ENCODE measurements at regions not wholly inside any gene's neighbourhood (a gene's known extent, or its start where the extent isn't known, plus 50 kb on each side); places are given as distances from the start of the nearest gene placed in this dataset.

DNA sequence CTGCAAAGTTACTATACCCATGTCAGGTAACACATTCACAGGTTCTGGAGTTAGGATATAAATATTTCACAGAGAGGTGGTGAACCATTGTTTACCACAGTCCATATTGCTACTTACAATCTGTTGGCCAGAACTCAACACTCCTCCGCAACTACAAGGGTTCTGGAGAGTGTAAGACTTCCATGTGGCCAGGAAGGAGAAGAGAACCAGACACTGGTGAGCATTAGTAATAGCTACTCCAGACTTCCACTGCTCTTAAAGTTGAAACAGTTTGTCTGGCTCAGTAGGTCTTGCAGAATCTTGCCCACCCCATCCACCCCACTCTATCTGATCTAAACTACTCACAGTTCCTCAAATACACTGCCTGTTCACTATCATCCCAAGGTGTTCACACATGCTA lies 369.6 kb downstream of the DUSP6 start:
- Histone ChIP-seq H3K36me3 (no peaks in the 10 kb centered on the region), H3K4me3 (no peak overlapping the region), H3K27me3 (no peaks in the 10 kb centered on the region), H4K20me1 (no peaks in the 10 kb centered on the region), H3K9ac (no peak overlapping the region), H3K27ac (no peak overlapping the region), H3K4me1 (no peaks in the 10 kb centered on the region), H3K4me2 (no peak overlapping the region), H3K9me3 (no peaks in the 10 kb centered on the region)
- TF ChIP-seq Cebpa-rat (IDR thresholded peaks at IDR 0.05): no peak

DNA sequence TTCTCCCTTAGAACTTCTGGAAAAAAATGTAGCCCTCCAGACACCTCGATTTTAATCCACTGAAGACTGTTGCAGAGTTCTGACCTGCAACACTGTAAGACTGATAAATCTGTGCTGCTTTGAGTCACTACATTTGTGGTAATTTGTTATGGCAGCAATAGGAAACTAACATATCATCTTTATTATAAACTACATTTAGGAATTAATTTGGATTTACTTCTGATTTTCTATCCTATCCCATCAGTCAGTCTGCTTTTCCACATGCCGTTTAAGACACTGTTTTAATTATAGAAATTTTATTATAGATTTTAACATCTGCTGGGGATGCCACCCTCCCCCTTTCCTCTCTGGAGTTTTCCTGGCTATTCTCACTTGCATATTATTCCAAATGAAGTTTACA lies 375.2 kb downstream of the DUSP6 start:
- no peaks in the 10 kb centered on the region for H3K27me3 ChIP-seq
- H3K9ac ChIP-seq: no peak overlapping the region
- H3K4me2 ChIP-seq: no peak overlapping the region
- no peak overlapping the region for H3K4me3 ChIP-seq
- no peak for TF ChIP-seq Cebpa-rat (IDR thresholded peaks at IDR 0.05)
- no peaks in the 10 kb centered on the region for H3K9me3 ChIP-seq
- H4K20me1 ChIP-seq: no peaks in the 10 kb centered on the region
- H3K36me3 ChIP-seq: no peaks in the 10 kb centered on the region
- no peak overlapping the region for H3K27ac ChIP-seq
- no peaks in the 10 kb centered on the region for H3K4me1 ChIP-seq

DNA sequence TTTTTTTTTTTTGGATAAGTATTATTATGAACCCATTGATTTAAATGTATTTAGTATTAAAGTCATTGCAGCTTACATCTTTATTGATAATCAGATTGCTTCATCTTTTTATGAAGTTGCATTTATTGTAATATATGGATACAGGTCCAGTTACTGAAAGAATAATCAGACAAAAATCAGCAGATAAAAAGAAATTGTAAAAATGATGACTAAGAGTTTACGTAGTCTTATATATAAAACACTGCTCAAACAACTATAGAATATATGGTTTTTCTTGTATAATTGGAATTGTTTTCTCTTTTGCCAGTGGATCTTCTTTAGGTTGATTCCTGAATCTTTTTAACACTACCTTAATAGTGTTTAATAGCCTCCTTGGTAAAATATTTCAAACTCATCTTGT lies 378.3 kb downstream of the DUSP6 start:
- no peak overlapping the region for H3K4me2 ChIP-seq
- H3K9me3 ChIP-seq: no peaks in the 10 kb centered on the region
- no peak overlapping the region for H3K27ac ChIP-seq
- H3K9ac ChIP-seq: no peak overlapping the region
- H4K20me1 ChIP-seq: no peaks in the 10 kb centered on the region
- no peaks in the 10 kb centered on the region for H3K27me3 ChIP-seq
- no peaks in the 10 kb centered on the region for H3K4me1 ChIP-seq
- H3K36me3 ChIP-seq: no peaks in the 10 kb centered on the region
- no peak overlapping the region for H3K4me3 ChIP-seq
- no peak for TF ChIP-seq Cebpa-rat (IDR thresholded peaks at IDR 0.05)

DNA sequence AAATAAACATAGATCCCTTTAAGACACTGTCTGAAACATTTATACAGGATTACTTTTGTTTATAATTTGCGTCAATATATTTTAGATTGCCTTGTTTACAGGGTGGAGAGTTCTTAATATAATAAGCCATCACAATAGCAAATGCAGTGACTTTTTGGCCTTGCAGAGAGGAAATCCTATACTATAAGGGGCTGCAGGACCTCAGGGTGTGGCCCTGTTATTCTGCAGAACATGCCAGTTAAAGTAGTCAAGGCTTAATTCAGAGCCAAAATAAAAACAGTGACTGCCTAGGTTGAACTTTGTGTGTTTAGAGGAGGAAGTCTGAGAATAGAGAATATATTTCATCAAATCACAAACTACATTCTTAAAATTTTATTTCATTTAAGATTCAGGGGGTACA lies 381.6 kb downstream of the DUSP6 start:
- H3K9me3 ChIP-seq: no peaks in the 10 kb centered on the region
- H4K20me1 ChIP-seq: no peaks in the 10 kb centered on the region
- H3K4me2 ChIP-seq: no peak overlapping the region
- H3K4me1 ChIP-seq: no peaks in the 10 kb centered on the region
- no peak overlapping the region for H3K4me3 ChIP-seq
- H3K36me3 ChIP-seq: no peaks in the 10 kb centered on the region
- no peaks in the 10 kb centered on the region for H3K27me3 ChIP-seq
- TF ChIP-seq Cebpa-rat (IDR thresholded peaks at IDR 0.05): no peak
- no peak overlapping the region for H3K9ac ChIP-seq
- no peak overlapping the region for H3K27ac ChIP-seq

DNA sequence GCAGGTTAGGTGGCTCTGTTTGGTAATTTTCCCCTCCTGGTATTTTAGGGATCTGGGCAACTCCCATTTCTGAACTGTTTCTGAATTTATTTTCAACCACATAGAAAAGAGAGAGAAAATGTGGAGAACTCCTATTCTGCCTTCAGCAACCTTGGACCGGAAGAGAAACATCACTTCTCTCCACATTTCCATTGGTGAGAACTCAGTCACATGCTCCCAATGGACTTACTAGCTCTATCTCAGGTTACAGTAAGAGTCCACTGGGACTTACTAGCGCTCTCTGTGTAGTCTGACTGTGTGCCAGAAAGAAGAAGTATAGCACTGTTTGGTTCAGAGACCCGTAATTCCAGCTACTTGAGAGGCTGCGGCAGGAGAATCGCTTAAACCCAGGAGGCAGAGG lies 383.2 kb downstream of the DUSP6 start:
- Histone ChIP-seq H3K27ac (no peak overlapping the region), H3K4me3 (no peak overlapping the region), H3K4me2 (no peak overlapping the region), H3K9me3 (no peaks in the 10 kb centered on the region), H3K4me1 (no peaks in the 10 kb centered on the region), H4K20me1 (no peaks in the 10 kb centered on the region), H3K9ac (no peak overlapping the region), H3K36me3 (no peaks in the 10 kb centered on the region), H3K27me3 (no peaks in the 10 kb centered on the region)
- no peak for TF ChIP-seq Cebpa-rat (IDR thresholded peaks at IDR 0.05)

DNA sequence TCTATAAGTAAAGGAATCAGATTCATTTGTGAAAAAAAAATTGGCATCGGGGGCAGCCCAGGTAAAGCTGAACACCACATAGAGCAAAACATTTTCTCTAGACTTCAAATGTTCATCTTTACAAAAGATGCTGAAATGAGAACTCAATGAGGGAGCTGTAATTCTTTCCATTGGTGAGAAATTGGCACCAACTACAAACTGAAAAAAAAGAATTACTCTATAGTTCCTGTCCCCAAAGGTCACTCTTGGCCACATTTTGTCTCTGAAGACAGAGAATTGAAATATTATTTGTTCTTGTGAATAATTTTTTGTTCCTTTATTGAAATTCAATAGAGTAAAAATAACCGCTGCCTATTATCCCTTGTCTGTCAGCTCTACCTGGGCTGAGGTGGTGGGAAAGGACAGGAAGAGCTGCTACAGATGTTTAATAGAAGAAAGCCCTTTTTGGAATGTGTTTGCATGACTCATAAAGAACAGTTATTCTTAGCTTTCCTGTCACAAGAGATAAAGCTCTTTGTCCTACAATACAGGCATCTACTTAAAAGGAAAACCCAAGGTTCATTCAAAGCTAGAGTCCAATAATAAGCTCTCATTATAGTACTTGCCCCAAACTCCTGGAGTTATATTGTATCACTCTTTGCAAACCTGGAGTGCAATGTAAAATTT lies 380.1 kb upstream of the KITLG start:
- no peaks in the 10 kb centered on the region for H3K9me3 ChIP-seq
- H4K20me1 ChIP-seq: no peaks in the 10 kb centered on the region
- H3K4me2 ChIP-seq: no peak overlapping the region
- no peak overlapping the region for H3K9ac ChIP-seq
- no peaks in the 10 kb centered on the region for H3K27me3 ChIP-seq
- no peaks in the 10 kb centered on the region for H3K36me3 ChIP-seq
- no peaks in the 10 kb centered on the region for H3K4me1 ChIP-seq
- no peak overlapping the region for H3K27ac ChIP-seq
- TF ChIP-seq Cebpa-rat (IDR thresholded peaks at IDR 0.05): no peak
- H3K4me3 ChIP-seq: no peak overlapping the region

DNA sequence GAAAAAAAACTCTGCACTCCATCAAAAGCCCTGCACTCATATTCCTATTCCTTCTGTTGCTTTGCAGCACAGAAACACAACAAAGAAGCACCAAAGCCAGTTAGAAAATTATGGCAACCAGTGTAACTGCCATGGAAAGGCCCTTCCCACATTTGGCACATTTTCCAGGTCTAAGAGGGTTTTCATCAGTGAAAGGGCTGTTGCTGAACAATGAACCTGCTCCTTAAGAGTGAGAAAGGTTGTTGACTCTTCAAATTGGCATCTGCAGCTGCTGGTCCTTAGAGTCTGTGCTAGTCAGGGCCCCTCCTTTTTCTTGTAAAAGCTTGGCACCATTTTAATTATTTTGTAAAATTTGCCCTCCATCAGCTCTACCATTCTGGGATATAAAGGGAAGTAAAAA lies 378.7 kb upstream of the KITLG start:
- H3K4me1 ChIP-seq: no peaks in the 10 kb centered on the region
- H3K27ac ChIP-seq: no peak overlapping the region

DNA sequence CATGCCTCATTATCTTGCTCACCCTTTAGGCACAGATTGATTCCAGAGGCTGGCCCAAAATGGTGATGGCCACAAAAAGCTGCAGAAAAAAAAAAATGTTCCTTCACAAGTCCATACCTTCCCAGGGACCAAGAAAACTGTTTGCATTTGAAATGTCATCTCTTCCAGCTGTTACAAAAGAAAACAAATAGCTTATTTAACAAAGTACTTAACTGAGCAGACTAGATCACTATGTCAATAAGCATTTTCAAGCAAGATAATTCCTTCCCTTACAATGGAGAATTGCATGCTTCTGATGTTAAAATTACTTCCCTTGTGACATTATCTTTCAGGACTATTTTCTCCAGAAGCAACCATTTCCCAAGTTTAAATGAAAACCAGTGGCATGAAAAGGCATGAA lies 377.9 kb upstream of the KITLG start:
- no peaks in the 10 kb centered on the region for H3K36me3 ChIP-seq
- H3K9ac ChIP-seq: no peak overlapping the region
- H3K27ac ChIP-seq: no peak overlapping the region
- no peak overlapping the region for H3K4me3 ChIP-seq
- no peaks in the 10 kb centered on the region for H4K20me1 ChIP-seq
- no peaks in the 10 kb centered on the region for H3K4me1 ChIP-seq
- TF ChIP-seq Cebpa-rat (IDR thresholded peaks at IDR 0.05): no peak
- H3K9me3 ChIP-seq: no peaks in the 10 kb centered on the region
- no peaks in the 10 kb centered on the region for H3K27me3 ChIP-seq
- no peak overlapping the region for H3K4me2 ChIP-seq

More for the DNA sequence above, 378.7 kb upstream of the KITLG start:
- Histone ChIP-seq H3K4me3 (no peak overlapping the region), H4K20me1 (no peaks in the 10 kb centered on the region), H3K9me3 (no peaks in the 10 kb centered on the region), H3K9ac (no peak overlapping the region), H3K36me3 (no peaks in the 10 kb centered on the region), H3K4me2 (no peak overlapping the region), H3K27me3 (no peaks in the 10 kb centered on the region)
- no peak for TF ChIP-seq Cebpa-rat (IDR thresholded peaks at IDR 0.05)

DNA sequence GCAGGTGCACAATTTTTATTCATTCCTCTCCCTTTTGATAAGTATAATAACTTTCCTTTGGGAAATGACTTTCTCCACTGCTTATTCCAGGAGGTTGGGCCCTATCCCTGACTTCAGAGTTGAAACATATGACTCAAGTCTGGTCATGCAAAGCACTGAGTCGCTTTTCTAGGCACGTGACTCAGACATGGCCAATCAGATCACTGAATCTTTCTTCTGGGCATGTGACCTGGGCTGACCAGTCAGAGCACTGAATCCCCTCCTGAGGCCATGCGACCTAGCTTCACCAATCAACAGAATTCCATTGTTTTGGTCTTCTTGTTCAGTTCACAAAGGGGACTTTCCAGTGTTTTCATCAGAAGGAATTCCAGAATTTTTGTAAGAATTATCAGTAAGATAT lies 377.1 kb upstream of the KITLG start:
- no peak for TF ChIP-seq Cebpa-rat (IDR thresholded peaks at IDR 0.05)
- H3K27me3 ChIP-seq: no peaks in the 10 kb centered on the region
- H3K4me1 ChIP-seq: no peaks in the 10 kb centered on the region
- H4K20me1 ChIP-seq: no peaks in the 10 kb centered on the region
- no peak overlapping the region for H3K9ac ChIP-seq
- H3K36me3 ChIP-seq: no peaks in the 10 kb centered on the region
- no peak overlapping the region for H3K4me2 ChIP-seq
- no peak overlapping the region for H3K4me3 ChIP-seq
- H3K9me3 ChIP-seq: no peaks in the 10 kb centered on the region
- no peak overlapping the region for H3K27ac ChIP-seq

DNA sequence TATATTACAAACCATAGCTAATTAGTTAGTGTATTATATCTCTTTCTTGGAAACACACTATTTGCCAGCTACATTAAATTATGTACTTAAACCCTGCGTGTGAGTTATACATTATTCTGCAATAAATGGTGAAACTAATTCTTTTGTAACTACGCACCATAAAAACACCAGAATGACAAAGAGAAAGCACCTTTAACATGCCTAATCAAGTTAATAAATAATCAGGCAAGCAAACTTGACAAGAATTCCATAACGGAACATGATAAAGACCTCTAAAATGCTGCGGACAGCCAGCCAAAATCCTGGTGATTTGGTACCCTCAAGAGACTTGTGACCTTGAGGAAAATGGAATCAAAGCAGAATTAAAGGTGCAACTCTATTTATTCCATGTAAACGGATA lies 375.3 kb upstream of the KITLG start:
- Histone ChIP-seq H3K9me3 (no peaks in the 10 kb centered on the region), H3K27me3 (no peaks in the 10 kb centered on the region), H4K20me1 (no peaks in the 10 kb centered on the region), H3K4me3 (no peak overlapping the region), H3K27ac (no peak overlapping the region), H3K4me2 (no peak overlapping the region), H3K36me3 (no peaks in the 10 kb centered on the region), H3K9ac (no peak overlapping the region), H3K4me1 (no peaks in the 10 kb centered on the region)
- no peak for TF ChIP-seq Cebpa-rat (IDR thresholded peaks at IDR 0.05)

DNA sequence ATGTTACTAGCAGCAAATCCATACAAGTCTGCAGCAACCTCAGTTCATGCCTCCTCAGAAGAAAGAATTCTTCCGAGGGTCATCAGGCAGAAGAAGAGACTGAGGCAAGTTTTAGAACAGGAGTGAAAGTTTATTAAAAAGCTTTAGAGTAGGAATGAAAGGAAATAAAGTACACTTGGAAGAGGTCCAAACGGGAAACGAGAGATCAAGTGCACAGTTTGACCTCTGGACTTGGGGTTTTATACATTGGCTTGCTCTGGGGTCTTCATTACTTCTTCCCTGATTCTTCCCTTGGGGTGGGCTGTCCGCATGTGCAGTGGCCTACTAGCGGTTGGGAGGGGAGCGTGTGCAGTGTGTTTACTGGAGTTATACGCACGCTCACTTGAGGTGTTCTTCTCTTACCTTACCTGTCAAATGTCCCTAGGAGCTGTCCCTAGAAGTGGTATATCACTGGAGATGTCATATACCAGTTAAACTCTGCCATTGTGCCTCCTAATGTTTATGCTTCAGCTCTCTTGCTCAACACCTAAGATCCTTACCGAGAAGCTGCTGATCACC lies 372.8 kb upstream of the KITLG start:
- H3K27ac ChIP-seq: no peak overlapping the region
- H3K27me3 ChIP-seq: no peaks in the 10 kb centered on the region
- H3K9ac ChIP-seq: no peak overlapping the region
- H4K20me1 ChIP-seq: no peaks in the 10 kb centered on the region
- no peaks in the 10 kb centered on the region for H3K9me3 ChIP-seq
- no peak overlapping the region for H3K4me3 ChIP-seq
- H3K36me3 ChIP-seq: no peaks in the 10 kb centered on the region
- no peak overlapping the region for H3K4me2 ChIP-seq
- no peaks in the 10 kb centered on the region for H3K4me1 ChIP-seq
- TF ChIP-seq Cebpa-rat (IDR thresholded peaks at IDR 0.05): no peak

Data from BLaER1 (cell line).